NCI-H526 treated with DMSO at 0.1 percent for 48 hours (cell line): ENCODE measurements at regions not wholly inside any gene's neighbourhood (a gene's known extent, or its start where the extent isn't known, plus 50 kb on each side); places are given as distances from the start of the nearest gene placed in this dataset.
"Not testable (repeated sequence)": the region's sequence is repeated elsewhere in the genome, so short reads cannot be mapped to it uniquely, and the experiment has no call there.

Experiments
- DNase-seq: peaks from one replicate; lab custom pipeline; 2025; lab: John Stamatoyannopoulos, UW

GRCh38 chr20:26216025-26216424 is 519.4 kb upstream of the ZNF337 start:
- DNase-seq, result no peak

DNA sequence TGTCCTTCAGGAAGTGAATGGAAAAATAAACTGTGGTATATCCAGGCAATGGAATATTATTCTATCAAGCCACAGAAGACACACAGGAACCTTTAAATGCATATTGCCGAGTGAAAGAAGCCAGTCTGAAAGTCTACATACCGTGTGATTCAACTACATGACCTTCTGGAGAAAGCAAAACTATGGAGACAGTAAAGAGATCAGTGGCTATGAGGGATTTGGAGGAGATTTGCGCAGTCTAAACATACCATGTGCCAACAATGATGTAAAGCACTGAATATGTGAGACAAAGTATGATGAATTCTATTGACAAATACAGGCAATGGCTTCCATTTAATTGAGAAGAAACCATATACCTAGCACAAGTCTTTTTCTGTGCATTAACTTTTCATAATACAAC is 518.3 kb upstream of the ZNF337 start:
- no peak for DNase-seq

DNA sequence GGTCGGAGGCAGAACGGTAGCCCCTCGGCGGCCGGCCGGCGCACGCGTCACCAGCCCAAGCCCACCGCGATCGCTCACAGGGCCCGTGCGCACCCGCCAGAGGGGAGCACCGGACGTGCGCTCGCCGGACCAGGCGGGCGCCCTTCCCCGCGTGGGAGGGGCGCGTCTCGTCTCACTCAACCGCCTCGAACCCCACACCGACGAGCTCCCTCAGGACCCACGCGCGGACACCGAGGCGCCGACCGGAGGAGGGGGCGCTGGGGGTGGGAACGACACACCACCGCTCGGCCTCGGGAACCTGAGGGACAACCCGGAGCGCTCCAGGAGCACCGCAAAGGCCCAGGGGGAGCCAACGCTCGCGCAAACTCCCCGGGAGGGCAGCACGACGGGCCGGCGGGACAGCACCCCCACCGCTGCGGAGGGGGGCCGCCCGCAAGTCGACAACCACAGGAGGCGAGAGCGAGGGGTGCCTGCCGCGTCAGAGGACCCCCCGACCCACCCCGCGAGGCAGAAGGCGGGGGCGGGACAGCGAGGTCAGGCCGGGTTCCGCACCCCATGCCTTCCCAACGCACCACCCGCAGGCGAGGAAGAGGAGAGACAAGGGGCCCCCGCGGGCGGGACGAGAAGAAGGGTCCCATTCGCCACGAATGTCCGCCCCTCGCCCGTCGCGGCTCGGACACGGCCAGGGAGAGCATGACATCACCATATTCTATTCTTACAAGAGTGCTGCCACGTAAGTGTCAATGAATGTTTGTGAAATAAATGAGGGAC is 512.7 kb upstream of the ZNF337 start:
- DNase-seq, result no peak

GRCh38 chr20:26208296-26209091 is 511.8 kb upstream of the ZNF337 start:
- DNase-seq, result peak; percentile 55

DNA sequence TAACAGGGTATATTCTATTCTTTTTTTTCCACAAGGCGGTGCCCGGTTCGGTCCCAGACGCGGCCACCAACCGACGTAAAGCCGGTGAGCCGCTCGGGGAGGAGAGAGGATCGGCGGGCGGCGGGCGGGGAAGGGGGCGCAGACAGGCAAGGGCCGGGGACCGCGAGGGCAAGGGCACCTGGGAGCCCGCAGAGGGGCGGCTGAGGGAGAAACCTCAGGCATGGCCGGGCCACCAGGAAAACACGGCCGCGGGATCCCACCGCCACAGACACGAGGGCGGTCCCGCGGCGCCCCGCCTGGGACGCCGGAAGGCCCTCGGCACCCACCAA is 511.3 kb upstream of the ZNF337 start:
- not testable (repeated sequence) for DNase-seq

DNA sequence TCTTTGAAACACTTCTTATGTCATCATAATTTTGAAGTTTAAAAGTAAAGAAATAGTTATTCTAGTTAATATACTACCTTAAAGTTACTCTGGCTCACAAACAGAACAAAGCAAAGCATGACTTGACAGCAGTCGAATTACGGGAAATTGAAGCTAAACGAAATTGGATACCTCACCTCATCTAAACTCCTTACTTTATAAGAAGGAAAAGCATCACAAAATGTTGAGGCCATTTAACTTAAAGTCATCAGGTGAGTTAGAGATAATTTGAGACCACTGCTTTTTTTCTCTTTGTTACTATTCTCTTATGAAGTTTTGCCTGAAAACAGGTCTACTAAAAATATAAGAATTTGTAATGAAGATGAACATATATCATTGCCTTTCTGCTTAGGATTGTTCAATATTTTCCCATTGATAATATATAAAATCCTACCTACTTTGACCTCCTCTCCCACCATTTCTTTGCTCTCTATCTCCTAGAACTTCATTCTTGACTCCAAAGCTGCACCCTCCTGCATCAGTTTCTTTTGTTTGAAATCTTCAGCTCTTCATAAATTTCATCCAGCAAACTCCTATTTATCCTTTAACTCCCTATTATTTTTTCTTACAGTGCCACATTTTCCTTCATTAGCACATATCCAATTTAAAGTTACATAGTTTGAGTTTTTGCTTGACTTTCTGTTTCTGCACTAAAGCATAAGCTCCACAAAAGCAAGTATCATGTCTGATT is 510.7 kb upstream of the ZNF337 start:
- no peak for DNase-seq

DNA sequence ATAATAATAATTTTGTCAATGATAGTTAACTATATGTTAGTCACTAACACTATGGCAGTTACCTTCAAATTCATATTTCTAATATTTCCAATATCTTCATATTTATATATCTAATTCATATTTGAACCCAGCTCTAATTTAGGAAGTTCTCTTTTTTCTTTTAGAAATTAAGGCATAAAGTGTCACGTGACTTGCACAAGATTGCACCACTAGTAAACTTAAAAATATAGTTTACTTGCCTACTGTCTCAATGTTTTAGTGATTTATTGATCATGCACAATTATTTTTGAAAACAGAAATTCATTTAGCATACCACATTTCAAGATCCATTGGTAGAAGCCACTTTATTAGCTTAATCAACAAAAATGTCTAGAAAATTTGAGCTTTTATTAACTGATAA is 508.7 kb upstream of the ZNF337 start:
- no peak for DNase-seq

GRCh38 chr20:26201026-26201425 is 504.4 kb upstream of the ZNF337 start:
- DNase-seq, result not testable (repeated sequence)

- not testable (repeated sequence) for DNase-seq
Observed at GRCh38 chr20:26187329-26187728, 490.7 kb upstream of the ZNF337 start.

DNA sequence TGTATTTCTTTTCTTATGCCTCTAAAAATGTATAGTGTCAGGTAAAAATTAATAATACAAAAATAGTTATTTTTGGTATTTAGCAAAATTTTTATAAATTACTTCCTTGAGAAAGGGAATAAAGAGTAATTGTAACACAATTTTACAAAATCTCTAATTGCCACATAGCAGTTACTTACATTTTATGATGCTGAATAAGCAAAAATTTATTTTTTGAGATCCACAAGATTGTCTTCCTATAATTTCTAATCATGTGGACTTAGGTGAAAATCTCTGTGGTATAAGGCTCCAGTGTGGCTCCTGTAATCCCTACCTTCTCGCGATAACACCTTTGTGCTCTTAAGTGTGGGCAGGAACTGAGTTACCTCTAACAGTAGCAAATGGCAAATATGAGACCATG is 487.1 kb upstream of the ZNF337 start:
- not testable (repeated sequence) for DNase-seq

DNA sequence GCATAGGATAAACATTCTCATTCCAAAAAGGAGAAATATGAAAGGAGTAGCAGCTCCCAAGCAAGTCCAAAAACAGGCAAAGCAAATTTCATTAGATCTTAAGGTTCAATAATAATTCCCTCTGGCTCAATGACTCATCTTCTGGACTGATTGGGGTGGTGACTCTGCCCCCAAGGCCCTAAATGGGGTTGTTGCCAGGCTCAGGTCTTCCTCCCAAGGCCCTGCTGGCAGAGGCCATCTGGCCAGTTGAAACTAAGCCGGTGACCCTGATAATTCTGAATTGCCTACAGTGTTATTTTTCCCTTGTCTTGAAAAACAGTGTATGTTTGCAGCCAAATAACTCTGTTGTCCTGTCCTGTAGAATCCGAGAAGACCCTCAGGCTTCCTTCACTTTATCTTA is 484.7 kb upstream of the ZNF337 start:
- not testable (repeated sequence) for DNase-seq

DNA sequence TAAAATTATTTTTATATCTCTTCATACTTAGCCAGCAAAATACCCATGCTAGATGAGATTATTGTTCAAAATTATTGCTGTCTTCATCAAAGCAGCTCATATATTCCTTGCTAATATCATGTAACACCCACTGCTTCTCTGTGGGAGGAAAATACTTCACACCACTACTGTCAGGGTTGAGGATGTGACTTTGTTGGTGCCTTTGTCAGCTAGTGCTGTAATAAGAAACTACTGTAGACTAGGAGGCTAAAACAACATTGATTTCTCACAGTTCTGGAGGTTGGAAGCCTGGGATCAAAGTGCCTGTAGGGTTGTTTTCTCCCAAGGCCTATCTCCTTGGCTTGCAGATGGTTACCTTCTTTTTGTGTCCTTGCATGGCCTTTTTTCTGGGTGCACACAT is 475.2 kb upstream of the ZNF337 start:
- DNase-seq, result not testable (repeated sequence)

DNA sequence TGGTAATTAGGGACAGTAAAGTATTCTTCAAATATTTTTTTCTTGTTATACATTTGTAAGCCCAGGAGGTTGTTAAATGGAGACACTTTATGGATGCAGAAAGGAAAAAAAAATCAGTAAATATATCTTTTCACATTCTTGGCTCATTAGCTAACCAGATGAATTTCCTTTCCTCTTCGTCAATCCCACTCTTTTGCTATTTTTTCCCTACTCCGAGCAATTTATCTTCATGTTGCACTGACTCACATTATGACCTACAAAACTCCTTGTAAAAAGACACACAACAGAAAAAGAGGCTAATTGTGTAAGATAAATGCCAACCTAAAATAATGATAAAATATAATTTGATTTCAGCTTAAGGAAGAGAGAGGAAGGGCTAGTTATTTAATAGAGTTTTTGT is 472.9 kb upstream of the ZNF337 start:
- no peak for DNase-seq

- DNase-seq, result no peak
Observed at GRCh38 chr20:26167499-26167898, 470.8 kb upstream of the ZNF337 start.

DNA sequence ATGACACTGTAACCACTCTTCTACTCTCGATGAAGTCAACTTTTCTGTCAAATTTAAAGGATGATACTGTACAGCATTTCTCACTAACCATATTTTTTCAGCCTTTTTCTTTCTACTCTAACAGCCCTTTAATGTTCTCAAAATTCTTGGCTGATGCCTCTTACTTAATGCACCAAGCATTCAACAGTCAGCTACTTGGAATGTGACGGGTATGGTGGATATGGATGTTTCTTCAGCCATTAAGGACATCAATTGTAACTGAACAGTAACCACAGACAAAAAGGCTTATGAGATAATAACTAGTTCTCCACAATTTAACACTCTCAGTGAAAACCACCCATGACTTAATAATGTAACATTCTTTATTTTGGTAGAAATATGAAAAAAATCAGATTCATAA is 467.2 kb upstream of the ZNF337 start:
- no peak for DNase-seq

DNA sequence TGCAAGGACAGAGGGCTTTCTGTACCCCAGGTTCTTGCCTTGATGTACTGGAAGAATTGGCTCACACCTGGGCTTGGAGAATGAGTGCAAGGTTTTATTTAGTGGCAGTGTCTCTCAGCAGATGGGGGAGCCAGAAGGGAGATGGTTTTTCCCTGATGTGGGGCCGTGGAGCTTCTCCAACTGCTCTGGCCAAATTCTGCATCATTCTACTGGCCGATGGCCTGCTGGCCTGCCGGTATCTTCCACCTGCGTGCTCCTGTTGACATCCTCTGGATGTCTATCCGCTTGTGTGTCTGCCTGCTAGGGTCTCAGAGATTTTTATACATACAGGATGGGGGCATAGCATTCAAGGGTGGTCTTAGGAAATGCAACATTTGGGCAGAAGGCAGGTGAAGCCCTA is 466.5 kb upstream of the ZNF337 start:
- DNase-seq, result not testable (repeated sequence)

DNA sequence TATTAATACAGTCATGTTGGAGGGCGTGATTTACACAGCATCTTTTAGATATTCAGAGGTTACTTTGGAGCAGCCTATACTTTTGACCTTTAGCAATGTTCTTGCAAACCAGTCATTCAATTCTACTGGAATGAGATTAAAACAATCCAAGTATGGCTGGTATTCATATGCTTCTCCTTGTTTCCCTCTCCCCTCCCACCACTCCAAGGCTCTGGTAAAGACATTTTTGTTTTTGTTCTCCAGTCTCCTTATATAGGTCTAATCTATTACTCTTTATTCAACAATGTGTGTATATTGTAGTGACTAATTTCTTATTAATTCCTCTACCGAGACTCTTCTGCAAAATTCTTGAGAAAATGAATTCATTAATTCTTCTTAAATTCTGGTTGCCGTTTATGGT is 465.1 kb upstream of the ZNF337 start:
- not testable (repeated sequence) for DNase-seq

DNA sequence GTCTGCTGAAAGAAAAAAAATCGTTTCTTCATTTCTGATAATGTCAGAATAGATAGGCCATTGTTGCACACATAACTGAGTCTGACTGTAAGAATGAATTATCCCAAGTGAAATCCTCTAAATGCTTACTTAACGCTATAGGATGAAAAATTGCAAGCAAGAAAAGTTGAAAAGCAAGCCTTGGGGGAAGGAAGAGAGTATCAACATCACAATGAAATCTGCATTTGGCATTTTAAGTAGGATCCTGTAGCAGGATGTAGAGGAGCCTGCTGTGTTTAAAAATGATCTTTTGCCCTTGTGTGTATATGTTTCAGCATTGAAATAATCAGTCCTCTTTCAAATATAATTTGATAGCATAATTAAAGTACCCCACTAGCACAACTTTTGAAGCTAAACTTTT is 464.3 kb upstream of the ZNF337 start:
- not testable (repeated sequence) for DNase-seq

- no peak for DNase-seq
Observed at GRCh38 chr20:26154224-26154623, 457.6 kb upstream of the ZNF337 start.

DNA sequence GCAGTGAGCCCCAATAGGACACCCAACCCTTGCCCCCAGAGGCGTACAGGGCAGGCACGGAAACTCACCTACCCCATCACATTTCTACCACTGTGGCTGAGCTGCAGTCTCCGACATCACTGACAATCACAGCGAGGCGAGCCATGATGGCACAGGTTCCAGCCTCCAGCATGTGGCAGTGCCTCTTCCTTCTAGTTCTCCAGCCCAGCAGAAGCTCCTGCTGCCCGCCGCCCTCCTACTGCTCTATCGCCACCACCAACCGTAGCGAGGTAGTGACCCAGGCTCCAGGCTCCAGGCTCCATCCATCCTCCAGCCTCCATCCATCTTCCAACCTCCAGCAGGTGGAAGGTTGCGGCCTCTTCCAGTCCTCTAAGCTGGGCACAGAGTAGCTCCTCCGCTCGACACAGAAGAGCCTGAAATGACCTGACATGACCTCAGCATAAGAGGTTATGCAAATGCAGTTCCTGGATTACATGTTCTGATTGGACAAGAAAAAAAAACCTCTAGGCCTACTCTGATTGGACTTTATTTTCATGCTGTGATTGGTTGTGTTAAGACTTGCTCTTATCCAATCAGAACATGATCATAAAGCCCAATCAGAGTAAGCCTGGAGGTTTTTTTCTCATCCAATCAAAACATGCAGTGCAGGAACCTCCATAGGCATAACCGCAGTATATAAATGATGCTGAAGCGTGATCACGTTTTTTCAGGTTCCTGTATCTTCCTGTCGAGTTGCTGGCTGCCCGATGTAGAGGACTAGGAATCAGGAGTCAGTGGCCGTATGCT is 438.9 kb upstream of the ZNF337 start:
- DNase-seq, result no peak

DNA sequence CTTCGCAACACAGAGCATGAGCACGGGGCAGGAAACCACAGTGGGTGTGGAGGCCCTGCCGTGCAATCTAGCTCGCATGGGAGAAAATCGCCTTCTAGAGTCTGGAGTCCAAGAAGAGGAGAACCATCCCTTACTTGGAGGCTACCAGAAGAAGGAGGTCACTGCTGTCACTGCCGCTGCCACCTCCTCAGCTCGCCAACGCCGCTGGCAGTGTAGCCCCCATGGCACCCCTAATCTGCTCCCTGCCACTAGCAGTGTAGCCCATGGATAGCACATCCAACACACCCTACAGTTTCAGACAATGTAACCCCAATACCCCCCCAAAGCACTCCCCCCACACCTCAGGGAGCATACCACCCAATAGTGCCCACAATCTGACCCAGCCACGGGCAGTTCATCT is 438.0 kb upstream of the ZNF337 start:
- no peak for DNase-seq

DNA sequence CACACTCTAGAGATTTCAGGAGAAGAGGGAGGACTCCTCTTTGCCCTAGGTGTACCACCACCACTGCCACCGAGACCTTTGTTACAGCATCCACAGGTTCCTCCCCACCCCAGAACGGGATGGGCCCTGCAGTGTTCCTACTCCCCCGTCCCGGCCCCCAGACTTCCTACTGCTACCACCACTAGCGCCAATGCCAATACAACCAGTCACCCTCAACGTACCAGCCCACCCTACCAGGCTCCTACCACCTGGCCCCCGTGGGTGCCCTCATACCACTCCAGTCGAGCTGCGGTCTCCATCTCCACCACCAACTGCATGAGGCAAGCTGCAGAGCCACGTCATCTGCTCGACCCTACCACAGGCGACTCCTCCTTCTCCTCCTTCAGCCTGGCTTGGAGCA is 437.1 kb upstream of the ZNF337 start:
- DNase-seq, result not testable (repeated sequence)
